OCI-LY3 (cell line): ENCODE measurements at regions not wholly inside any gene's neighbourhood (a gene's known extent, or its start where the extent isn't known, plus 50 kb on each side); places are given as distances from the start of the nearest gene placed in this dataset.

Source experiments
- CTCF ChIP-seq: fragments of 200-600, 300-600 bp; sonication (generic); IDR thresholded peaks from 2 replicates; pipeline ENCODE4 v1.5.1; 2014; ENCODE audit warnings: antibody characterized with exemption, low read length, low read depth
- EZH2phosphoT487 ChIP-seq: fragments of 200-600 bp; shearing (Covaris generic); IDR thresholded peaks from 2 replicates; pipeline ENCODE4 v1.6.1; 2018; ENCODE audit warnings: antibody characterized with exemption, mixed run types, low read depth

- TF ChIP-seq CTCF (no peak), EZH2phosphoT487 (no peak)
Measured at GRCh38 chr6:19287928-19288327, 549.2 kb upstream of the ID4 start.
